ENCODE measurements at regions not wholly inside any gene's neighbourhood (a gene's known extent, or its start where the extent isn't known, plus 50 kb on each side); places are given as distances from the start of the nearest gene placed in this dataset.

DNA sequence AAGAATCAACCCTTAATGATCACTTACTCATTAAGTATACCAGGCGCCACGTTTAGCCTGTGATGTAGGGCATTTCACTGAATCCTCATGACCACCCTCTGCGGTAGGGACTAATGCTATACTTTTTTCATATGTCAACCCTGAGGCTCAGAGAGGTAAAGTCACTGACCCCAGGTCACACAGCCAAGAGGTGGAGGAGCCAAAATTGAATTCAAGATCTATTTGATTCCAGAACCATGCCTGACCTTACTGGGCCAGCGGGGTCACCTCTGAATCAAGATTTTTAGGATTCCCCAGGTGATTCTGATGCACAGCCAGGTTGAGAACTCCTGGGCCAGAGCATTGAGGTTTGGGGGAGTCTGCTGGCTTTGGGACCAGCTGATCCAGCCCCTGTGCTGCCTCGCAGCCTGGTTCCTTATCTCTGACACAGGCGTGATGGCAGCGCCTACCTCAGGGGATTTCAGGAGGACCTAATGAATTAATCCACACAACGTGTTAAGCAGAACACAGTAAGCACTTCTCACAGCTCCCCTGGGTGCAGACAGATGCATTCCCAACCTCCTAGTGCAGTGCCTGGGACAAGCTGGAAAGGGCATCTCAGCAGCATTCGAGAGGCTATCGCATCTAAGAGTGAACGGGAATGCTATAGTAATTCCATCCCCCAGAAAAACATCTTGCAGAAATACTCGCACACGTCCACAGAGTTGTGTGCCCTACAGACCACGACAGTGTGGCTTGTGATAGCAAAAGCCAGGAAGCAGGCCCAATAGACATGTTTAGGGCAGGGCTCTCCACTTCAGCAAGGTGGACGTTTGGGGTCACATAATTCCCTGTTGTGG, 101.4 kb upstream of the PTPN1 start:
- DNase-seq (ENCODE audit: low read depth), result no peak

DNA sequence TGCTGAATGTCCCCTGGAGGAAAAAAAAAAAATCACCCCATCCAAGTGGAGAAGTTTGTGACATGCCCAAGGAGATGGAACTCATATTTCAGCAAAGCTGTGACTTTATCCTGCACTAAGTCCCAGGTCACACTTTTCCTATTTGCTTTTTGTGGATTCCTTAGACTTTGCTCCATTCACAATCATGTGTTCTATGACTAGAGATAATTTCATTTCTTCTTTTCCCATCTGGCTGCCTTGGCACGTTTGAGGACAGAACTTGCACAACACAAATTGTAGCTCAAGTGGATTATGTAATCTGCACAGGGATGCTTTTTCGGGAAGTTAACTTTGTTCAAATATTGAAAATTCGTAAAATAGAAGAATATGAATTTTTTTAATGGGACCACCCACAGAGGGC, 100.7 kb upstream of the PTPN1 start:
- DNase-seq (ENCODE audit: low read depth), result no peak

DNA sequence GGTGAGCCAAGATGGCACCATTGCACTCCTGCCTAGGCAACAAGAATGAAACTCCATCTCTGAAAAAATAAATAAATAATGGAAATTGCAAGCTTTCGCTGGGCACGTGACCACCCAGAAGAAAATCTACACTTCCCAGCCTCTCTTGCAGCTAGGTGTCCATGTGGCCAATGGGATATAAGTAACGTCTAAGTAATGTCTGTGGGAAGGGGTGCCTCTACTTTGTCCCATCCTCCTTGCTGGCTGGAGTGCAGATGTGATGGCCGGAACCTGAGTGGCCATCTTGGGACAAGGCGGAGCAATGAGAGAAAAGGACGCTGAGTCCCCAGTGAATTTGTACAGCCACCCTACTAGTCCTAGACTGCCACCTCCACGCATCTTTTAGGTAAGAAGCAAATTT, 99.8 kb upstream of the PTPN1 start:
- DNase-seq (ENCODE audit: low read depth), result no peak

DNA sequence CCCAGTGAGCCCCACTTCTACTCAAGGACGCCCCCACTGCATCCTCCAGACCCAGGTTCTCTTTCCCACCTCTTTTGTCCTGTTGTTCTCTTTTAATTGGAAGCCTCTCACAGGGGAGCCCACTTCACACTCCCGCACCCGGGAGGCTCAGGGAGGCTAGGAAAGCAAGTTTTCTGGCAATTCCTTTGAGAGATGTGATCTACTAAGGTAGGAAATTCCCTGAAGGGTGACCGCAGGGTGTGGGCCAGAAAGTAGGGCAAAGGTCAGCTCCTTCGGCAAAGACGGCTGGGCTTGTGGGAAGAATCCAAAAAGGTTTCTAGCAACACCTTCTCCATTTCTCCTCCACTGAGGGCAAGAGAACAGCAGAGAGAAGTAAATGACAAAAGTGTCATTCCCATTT, 98.1 kb upstream of the PTPN1 start:
- DNase-seq (ENCODE audit: low read depth), result no peak

DNA sequence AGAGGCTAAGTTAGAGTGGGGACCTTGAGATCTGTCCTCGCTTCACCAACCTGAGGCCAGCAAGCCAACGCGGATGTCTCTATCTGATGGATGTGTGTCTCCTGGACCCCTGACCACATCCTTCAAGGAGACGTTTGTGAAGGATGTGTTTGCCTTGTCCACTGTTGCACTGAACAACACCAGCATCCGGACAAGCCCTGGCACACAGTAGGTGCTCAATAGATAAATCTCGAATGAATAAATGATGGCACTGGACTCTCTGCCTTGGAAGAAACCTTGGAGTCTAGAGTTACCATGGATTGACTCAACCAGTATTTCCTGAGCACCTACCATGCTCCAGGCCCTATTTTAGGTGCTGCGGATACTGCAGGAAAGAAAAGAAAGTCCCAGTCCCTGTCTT, 97.7 kb upstream of the PTPN1 start:
- DNase-seq (ENCODE audit: low read depth), result no peak

DNA sequence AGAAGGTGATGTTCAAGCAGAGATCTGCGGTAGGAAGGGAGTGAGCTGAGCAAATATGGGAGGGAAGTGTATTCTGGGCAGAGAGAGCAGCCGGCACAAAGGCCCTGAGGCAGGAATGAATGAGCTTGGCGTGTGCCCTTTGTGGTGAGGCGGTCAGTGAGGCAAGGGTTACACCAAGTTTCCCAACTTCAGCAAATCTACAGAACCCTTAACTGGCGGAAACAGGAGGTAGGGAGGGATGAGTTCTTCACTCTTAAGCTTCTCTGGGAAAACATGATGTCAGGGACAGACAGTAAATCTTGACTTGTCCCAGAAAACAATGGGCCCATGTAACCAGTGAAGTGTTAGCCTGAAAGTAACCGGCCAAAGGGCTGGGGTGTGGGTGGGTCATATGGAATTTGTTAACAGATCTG, 97.1 kb upstream of the PTPN1 start:
- DNase-seq (ENCODE audit: low read depth), result no peak

DNA sequence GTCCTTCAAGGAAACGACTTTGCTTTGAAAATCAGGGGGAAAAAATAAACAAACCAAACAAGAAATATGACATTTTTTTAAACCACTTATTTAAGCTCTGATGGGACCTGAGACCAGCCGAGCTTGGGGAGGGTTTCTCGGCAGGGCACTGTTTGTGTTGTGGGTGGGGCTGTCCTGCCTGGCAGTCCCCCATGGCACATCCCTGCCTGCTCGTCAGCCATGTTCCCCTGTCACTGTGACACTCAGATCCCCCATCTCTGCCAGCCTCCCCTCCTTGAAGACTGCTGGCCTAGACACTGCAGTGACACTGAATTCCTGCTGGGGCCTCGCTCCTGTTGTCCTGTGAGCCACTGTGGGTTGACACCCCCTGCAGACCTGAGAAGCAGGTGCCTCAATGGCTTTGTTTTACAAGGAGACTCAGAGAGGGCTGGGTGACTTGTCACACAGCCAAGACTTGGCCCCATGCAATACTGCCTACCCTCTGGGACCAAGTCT, 95.1 kb upstream of the PTPN1 start:
- DNase-seq (ENCODE audit: low read depth), result no peak

DNA sequence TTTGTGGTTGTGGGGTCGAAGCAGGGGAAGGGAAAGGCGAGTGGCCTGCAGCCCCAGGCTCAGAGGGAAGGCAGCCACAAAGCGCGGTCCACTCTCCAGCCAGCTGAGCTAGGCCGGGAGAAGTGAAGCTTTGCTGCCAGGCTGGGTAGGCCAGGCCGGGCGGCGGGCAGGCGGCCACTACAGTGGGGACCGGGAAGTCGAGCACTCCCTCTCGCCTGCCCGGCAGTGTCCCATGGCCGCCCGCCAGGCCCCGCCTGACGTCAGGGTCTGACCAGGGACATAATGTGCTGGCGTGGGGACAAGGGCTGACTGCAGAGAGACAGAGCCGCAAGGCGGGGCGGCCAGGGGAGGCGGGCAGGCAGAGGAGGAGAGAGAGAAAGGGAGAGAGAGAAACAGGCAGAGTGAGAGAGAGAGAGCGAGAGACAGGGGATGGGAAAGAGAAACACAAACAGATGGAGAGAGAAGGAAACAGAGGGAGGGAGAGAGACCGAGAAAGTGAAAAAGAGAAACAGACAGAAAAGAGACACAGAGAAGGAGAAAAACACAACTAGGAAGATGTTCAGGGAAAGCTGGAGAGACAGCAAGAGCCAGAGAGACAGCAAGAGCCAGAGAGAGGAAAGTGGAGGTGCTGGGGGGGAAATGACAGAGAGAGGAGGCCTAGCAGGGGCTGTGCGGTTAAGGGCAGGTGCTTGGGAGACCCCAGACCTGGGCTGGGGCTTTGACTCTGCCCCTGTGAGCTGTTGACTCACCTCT, 94.5 kb upstream of the PTPN1 start:
- no peak for DNase-seq (ENCODE audit: low read depth)

DNA sequence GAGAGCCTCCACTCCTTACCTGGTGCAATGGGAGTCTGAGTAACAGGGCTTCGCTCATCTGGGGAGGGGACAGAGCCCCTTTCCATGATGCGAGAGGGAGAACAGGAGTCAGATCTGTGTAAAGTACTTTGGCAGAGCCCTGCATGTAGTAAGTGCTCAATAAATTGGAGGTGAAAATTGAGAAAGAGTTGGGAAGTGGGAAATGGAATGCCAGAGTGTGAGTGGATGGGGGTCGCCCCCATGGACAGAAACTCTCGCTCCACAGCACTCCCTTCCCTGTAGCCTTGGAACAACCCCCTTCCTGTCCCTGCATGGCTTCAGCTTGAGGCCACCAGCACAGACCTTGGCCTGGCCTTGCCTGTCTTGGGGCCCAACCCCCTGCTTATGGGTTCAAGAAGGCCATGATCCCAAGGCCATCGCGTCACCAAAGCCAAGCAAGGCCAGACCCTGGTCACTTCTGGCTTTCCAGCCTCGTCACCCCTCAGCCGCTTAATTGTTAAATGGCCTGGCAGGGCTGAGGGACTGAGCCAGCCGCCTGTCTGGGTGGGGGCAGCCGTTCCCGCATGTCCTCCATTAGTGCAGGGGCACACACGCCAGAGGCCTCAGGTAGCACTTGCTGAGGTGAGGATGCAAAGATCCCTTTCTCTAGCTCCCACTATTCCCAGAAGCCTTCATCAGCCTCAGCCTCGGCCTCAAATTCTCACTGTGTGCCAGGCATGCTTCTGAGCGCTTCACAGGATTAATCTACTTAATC, 93.7 kb upstream of the PTPN1 start:
- no peak for DNase-seq (ENCODE audit: low read depth)

DNA sequence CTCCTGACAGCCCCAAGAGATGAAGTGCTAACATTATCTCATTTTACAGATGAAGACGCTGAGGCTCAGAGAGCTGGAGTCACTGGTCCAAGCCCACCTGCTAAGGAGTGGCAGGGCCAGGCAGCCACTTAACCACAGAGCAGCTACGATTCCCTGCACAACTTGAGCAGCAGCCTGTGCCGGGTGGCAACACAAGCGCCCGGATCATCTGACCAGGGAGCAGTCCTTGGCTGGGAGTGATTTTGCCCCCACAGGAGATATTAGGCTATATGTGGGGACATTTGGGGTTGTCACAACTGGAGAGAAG, 93.2 kb upstream of the PTPN1 start:
- DNase-seq (ENCODE audit: low read depth), result no peak

DNA sequence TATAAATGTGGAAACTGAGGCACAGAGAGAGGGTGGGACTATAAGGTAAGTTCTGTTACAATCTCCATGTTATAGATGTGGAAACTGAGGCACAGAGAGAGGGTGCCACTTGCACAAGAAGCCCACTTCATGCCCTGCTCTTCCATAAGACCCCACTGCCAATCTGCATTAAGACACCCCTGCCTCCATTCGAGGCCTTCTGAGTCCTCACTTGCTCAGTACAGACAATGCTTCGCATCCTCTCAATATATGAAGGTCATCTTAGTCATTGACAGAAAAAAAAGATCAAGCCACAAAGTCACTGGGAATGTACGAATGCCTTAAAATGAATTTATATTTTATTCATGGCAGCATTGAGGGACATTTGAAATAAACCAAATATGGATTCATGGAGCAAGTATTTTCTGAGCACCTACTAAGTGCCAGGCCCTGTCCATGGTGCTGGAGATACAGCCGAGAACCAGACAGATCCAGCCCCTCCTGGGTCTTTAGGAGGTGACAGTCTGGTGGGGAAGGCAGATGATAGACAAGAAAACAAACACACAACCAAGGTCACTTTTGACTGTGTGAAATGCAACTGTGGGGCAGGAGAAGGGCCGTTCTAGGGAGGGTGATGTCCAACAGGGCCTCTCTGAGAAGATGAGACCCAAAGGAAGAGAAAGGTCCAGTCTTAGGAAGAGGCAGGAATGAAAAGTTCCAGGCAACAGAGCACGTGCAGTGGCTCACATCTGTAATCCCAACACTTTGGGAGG, 92.5 kb upstream of the PTPN1 start:
- no peak for DNase-seq (ENCODE audit: low read depth)

DNA sequence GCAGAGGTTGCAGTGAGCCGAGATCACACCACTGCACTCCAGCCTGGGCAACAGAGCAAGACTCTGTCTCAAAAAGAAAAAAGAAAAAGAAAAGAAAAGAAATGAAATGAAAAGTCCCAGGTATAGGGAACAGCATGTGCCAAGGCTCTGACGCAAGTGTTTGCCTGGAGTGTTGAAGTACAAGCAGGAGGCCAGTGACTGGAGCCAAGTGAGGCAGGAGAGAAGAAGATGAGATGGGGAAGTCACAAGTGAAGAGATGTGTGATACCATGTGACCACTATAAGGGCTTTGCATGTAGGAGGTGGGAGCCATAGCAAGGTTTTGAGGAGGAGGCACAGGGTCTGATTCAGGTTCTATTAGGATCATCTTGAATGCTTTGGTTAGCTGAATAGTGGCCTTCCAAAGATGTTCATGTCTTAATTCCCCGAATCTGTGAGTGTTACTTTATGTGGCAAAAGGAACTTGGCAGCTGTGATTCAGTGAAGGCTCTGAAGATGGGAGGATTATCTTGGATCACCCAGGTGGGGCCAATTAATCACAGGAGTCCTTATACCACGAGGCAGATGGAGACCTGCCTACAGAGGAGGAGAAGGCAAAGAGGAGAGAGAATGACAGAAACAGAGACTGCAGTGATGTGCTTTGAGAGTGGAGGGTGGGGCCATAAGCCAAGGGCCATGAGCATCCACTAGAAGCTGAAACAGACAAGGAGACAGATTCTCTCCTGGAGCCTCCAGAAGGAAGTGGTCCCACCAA, 91.1 kb upstream of the PTPN1 start:
- no peak for DNase-seq (ENCODE audit: low read depth)

DNA sequence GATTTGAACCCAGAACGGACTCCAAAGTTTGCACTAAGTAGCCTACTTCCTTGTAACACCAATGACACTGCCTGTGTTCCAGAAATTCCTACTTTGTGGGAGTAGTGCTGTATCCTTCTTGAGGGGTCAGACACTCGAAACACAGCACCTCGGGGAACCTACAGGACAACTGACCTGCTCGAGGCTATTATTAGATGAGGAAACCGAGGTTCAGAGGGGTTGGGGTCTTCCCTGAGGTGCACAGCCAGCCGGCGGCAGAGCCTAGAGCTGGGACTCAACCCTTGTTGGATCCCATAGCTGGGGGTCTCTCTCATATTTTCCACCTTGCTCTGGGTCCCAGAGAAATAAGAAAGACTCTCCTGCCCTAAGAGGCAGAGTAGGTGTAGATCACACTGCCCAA, 89.8 kb upstream of the PTPN1 start:
- DNase-seq (ENCODE audit: low read depth), result no peak

DNA sequence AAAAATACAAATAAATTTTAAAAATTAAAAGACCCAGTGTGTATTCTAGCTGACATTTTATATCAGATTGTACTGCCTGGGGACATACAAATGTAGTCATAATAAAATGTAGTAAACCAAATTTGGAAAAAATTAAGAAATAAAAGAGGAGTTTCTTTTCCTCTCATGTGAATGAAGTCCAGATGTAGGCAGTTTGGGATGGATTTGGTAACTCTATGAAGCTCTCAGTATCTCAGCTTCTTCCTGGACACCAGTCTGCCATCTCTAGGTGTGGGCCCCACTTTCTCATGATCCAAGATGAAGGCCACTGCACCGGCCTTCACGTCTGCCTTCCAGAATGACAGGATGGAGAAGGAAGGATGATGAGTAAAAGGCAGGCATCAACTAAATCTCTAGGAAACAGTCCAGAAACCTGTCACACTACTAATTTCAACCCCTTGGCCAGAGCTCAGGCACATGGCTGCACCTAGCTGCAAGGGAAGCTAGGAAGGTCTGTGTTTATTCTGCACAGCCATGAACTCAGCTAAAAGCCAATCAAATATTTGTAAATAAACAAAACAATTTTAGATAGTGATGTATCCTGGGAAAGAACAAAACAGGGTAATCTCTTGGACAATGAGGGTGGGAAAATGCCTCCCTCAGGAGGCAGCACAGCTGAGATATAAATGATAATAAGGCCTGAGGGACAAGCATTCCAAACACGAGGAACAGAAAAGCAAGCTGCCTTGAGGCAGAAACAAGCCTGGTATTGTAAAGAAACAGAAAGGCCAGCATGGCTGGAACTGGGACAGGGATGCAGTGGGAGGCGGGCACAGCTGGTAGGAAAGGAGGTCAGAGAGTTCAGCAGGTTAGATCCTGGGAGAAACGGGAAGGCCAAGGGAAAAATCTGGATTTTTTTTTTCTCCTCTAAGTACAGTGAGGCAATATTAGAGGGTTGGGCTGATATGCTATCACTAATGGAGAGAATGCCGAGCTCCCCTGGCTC, 88.5 kb upstream of the PTPN1 start:
- DNase-seq (ENCODE audit: low read depth), result no peak

DNA sequence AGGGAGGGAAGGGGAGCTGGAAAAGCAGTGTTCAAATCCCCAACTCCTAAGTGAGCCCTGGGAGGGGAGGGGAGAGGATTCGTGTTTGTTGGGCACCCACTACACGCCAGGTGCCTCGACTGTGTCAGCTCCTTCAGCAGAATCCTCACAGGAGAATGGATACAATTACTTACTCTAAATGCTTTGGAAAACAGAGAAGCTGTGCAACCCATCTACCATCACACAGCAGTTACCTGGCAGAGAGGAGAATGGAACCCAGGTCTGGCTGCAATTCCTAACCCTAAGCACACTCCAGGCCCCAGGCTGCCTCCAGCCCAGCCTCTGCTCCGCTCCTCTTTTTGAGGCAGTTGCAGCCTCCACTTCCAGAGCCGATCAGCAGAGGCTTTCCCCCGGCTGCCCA, 86.4 kb upstream of the PTPN1 start:
- no peak for DNase-seq (ENCODE audit: low read depth)

DNA sequence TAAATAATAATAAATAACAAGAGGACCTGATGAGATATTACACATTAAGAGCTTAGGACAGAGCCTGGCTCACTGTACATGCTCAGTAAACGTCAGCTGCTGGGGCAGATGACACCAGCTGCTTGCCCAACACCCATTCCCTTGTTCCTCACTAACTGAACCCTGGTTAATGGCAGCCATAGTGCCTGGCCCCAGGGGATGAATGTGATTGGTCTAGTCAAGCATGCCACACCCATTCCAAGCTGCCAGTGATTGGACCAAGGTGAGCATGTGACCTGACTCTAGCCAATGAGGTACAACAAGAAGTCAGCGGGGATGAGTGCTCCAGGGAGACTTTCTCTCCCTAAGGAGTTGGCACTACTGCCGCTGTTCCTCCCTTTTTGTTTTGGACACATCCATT, 85.1 kb upstream of the PTPN1 start:
- no peak for DNase-seq (ENCODE audit: low read depth)

DNA sequence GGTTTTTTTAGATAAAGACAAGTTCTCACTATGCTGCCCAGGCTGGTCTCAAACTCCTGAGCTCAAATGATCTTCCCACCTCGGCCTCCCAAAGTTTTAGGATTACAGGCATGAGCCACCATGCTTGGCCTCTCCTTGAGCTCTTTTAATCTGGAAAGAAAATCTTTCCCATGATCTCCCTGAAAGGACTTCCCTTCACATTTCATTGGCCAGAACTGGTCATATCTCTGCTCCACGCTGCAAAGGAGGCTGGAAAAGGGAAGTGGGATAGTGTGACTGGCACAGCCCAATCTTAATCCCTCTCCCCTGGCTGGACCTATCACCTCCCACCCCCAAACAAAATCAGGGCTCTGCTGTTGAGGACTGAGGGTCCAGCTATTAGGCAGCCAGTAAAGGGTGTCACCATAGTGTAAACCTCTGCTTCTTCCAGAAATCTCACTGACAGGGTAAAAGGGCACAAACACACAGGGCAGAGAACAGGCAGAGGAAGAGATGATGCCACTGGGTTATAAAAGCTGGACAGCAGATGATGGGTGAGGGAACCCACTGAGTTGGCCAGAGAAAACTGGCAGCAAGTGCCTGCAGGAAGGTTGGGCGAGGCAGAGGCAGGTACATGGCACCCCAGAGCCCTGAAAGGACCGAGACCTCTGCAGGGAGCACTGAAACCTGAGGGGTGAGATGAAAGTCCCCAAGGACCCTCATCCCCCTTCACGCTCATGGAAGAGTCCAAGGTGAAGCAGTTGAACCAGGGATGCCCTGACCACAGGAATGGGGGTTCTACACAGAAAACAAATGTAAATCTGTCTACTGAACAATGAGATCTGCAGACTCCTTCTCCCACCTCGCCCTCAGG, 83.1 kb upstream of the PTPN1 start:
- DNase-seq (ENCODE audit: low read depth), result no peak

DNA sequence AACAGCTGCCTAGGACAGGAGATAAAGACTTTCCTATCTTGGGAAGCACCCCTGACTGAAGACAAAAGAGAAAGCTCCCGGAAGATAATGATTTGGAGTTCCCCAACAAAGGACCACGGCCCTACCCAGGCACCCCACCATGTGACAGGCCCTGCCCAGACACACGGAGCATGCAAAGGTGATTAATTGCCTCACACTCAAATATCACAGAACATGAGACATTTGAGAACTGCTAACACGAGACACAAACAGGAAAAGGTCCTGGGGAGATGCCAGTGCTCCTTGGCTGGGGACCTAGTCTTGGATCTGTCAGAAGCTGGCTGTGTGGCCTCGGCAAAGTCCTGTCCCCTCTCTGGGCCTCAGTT, 82.5 kb upstream of the PTPN1 start:
- no peak for DNase-seq (ENCODE audit: low read depth)

DNA sequence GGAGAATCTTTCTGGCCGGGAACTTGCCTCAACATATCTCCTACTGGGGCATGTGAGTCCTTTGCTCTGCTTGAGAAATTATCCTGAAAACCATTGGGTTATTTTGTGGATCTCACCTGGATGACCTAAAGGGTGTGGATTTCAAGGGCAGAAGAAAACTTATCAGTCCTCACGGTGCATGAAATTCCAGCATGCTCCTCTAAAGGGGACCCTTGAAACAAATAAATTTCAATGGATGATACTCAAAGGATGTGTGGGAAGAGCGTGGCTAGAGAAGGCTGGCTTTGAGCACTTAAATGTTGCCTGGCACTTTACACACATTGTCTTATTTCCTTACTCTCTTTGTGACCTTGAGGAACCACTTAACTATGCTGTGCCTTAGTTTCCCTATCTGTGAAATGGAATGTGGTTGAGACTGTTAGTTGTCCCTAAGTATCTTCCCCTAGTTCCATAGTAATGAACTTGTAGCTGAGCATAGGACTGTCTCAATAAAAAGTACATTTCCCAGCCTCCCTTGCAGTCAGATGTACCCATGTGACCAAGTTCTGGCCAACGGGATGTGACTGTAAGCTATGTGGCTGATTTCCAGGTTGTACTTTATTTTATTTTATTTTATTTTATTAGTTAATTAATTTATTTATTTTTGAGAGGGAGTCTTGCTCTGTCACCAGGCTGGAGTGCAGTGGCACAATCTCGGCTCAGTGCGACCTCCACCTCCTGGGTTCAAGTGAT, 81.9 kb upstream of the PTPN1 start:
- no peak for DNase-seq (ENCODE audit: low read depth)

Measured in stimulated activated CD4-positive, alpha-beta T cell treated with anti-CD3 and anti-CD28 coated beads, Interleukin-2, amount 100 ng/mL, for 4 hours (primary cell).